ENCODE measurements at regions not wholly inside any gene's neighbourhood (a gene's known extent, or its start where the extent isn't known, plus 50 kb on each side); places are given as distances from the start of the nearest gene placed in this dataset.

- H3K9me3 Mint-ChIP-seq (ENCODE audit: unreplicated experiment): no peaks in the 10 kb centered on the region
- peak; percentile 13 for DNase-seq (ENCODE audit: low read depth)
Observed at GRCh38 chr2:122528061-122528460, 772.6 kb downstream of the TSN start.

GRCh38 chr2:122528958-122529705, 773.7 kb downstream of the TSN start:
- Mint-ChIP-seq H3K9me3 (ENCODE audit: unreplicated experiment) (no peaks in the 10 kb centered on the region), H3K4me1 (ENCODE audit: low read depth, unreplicated experiment) (peaks cover 11% of the 10 kb centered on the region), H3K27ac (ENCODE audit: unreplicated experiment) (peak overlapping the region; percentile 38), H3K27me3 (ENCODE audit: low read depth, unreplicated experiment) (no peaks in the 10 kb centered on the region), H3K4me3 (ENCODE audit: unreplicated experiment) (no peak overlapping the region), H3K36me3 (ENCODE audit: low read depth, unreplicated experiment) (no peaks in the 10 kb centered on the region)
- Histone ChIP-seq H3K4me3 (ENCODE audit: insufficient read depth, low read depth, low read length) (no peak overlapping the region), H3K79me2 (ENCODE audit: insufficient read depth, low read length) (no peaks in the 10 kb centered on the region), H3K9ac (ENCODE audit: low read length) (no peak overlapping the region), H3K4me1 (ENCODE audit: insufficient read depth, low read length) (no peaks in the 10 kb centered on the region), H3K9me3 (ENCODE audit: insufficient read depth, low read depth, low read length) (no peaks in the 10 kb centered on the region), H3K36me3 (ENCODE audit: insufficient read depth, low read length) (no peaks in the 10 kb centered on the region), H3K4me2 (ENCODE audit: low read length) (no peak overlapping the region), H3K27me3 (ENCODE audit: insufficient read depth, low read length) (no peaks in the 10 kb centered on the region), H3K27ac (ENCODE audit: low read depth, low read length) (no peak overlapping the region), H2AFZ (ENCODE audit: low read depth, low read length) (no peak overlapping the region), H4K20me1 (ENCODE audit: insufficient read depth, low read length) (no peaks in the 10 kb centered on the region)
- DNase-seq (ENCODE audit: low read depth) (no peak), FAIRE-seq (no peak)
- TF ChIP-seq EZH2 (IDR thresholded peaks at IDR 0.05; ENCODE audit: insufficient read depth, low read length): no peak
- TF ChIP-seq CTCF (IDR thresholded peaks at IDR 0.05; ENCODE audit: insufficient read depth, low read depth, low read length): no peak

More at GRCh38 chr2:122528061-122528460, 772.6 kb downstream of the TSN start:
- Histone ChIP-seq H4K20me1 (ENCODE audit: insufficient read depth, low read length) (no peaks in the 10 kb centered on the region), H3K4me2 (ENCODE audit: low read length) (no peak overlapping the region), H3K27ac (ENCODE audit: low read depth, low read length) (no peak overlapping the region), H3K4me3 (ENCODE audit: insufficient read depth, low read depth, low read length) (no peak overlapping the region), H3K4me1 (ENCODE audit: insufficient read depth, low read length) (no peaks in the 10 kb centered on the region), H3K79me2 (ENCODE audit: insufficient read depth, low read length) (no peaks in the 10 kb centered on the region), H3K9me3 (ENCODE audit: insufficient read depth, low read depth, low read length) (no peaks in the 10 kb centered on the region), H3K27me3 (ENCODE audit: insufficient read depth, low read length) (no peaks in the 10 kb centered on the region), H2AFZ (ENCODE audit: low read depth, low read length) (no peak overlapping the region), H3K36me3 (ENCODE audit: insufficient read depth, low read length) (no peaks in the 10 kb centered on the region), H3K9ac (ENCODE audit: low read length) (no peak overlapping the region)
- Mint-ChIP-seq H3K4me3 (ENCODE audit: unreplicated experiment) (no peak overlapping the region), H3K27me3 (ENCODE audit: low read depth, unreplicated experiment) (no peaks in the 10 kb centered on the region), H3K4me1 (ENCODE audit: low read depth, unreplicated experiment) (peaks cover 11% of the 10 kb centered on the region), H3K36me3 (ENCODE audit: low read depth, unreplicated experiment) (no peaks in the 10 kb centered on the region), H3K27ac (ENCODE audit: unreplicated experiment) (peak overlapping the region; percentile 76)
- no peak for TF ChIP-seq EZH2 (IDR thresholded peaks at IDR 0.05; ENCODE audit: insufficient read depth, low read length)
- TF ChIP-seq CTCF (IDR thresholded peaks at IDR 0.05; ENCODE audit: insufficient read depth, low read depth, low read length): no peak
- no peak for FAIRE-seq

GRCh38 chr2:122530814-122531213, 775.4 kb downstream of the TSN start:
- H3K4me1 ChIP-seq (ENCODE audit: insufficient read depth, low read length): no peaks in the 10 kb centered on the region
- H3K4me3 ChIP-seq (ENCODE audit: insufficient read depth, low read depth, low read length): no peak overlapping the region
- Mint-ChIP-seq H3K36me3 (ENCODE audit: low read depth, unreplicated experiment) (no peaks in the 10 kb centered on the region), H3K4me1 (ENCODE audit: low read depth, unreplicated experiment) (peaks cover 3% of the 10 kb centered on the region), H3K27me3 (ENCODE audit: low read depth, unreplicated experiment) (no peaks in the 10 kb centered on the region), H3K27ac (ENCODE audit: unreplicated experiment) (no peak overlapping the region), H3K4me3 (ENCODE audit: unreplicated experiment) (no peak overlapping the region), H3K9me3 (ENCODE audit: unreplicated experiment) (no peaks in the 10 kb centered on the region)
- H3K27ac ChIP-seq (ENCODE audit: low read depth, low read length): no peak overlapping the region
- no peak overlapping the region for H3K9ac ChIP-seq (ENCODE audit: low read length)
- no peaks in the 10 kb centered on the region for H3K9me3 ChIP-seq (ENCODE audit: insufficient read depth, low read depth, low read length)
- H3K36me3 ChIP-seq (ENCODE audit: insufficient read depth, low read length): no peaks in the 10 kb centered on the region
- H3K27me3 ChIP-seq (ENCODE audit: insufficient read depth, low read length): no peaks in the 10 kb centered on the region
- TF ChIP-seq CTCF (IDR thresholded peaks at IDR 0.05; ENCODE audit: insufficient read depth, low read depth, low read length) (no peak), EZH2 (IDR thresholded peaks at IDR 0.05; ENCODE audit: insufficient read depth, low read length) (no peak)
- no peaks in the 10 kb centered on the region for H4K20me1 ChIP-seq (ENCODE audit: insufficient read depth, low read length)
- no peaks in the 10 kb centered on the region for H3K79me2 ChIP-seq (ENCODE audit: insufficient read depth, low read length)
- no peak overlapping the region for H3K4me2 ChIP-seq (ENCODE audit: low read length)
- no peak overlapping the region for H2AFZ ChIP-seq (ENCODE audit: low read depth, low read length)
- FAIRE-seq (peak; percentile 45), DNase-seq (ENCODE audit: low read depth) (no peak)
